ENCODE measurements at regions not wholly inside any gene's neighbourhood (a gene's known extent, or its start where the extent isn't known, plus 50 kb on each side); places are given as distances from the start of the nearest gene placed in this dataset.
"Not testable (repeated sequence)": the region's sequence is repeated elsewhere in the genome, so short reads cannot be mapped to it uniquely, and the experiment has no call there.

DNA sequence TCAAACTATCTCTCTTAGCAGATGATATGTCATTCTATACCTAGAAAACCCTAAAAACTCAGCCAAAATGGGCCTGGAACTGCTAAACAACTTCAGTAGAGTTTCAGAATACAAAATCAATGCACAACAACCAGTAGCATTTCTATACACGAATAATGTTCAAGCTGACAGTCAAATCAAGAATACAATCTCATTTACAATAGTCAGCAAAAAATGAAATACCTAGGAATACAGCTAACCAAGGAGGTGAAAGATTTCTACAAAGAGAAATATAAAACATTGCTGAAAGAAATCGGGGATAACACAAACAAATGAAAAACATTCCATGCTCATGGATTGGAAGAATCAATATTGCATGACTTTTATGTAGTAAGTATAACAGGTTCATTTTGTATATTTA, 804.8 kb downstream of the SLITRK1 start:
- ATAC-seq (replicated peaks; ENCODE audit: extremely low read depth, poor library complexity, severe bottlenecking), result no peak
- H3K27ac Mint-ChIP-seq (ENCODE audit: low read depth), result no peak overlapping the region
- H3K4me1 Mint-ChIP-seq, result no peaks in the 10 kb centered on the region

GRCh38 chr13:83073930-83074329, 808.3 kb downstream of the SLITRK1 start:
- H3K27me3 Mint-ChIP-seq; H3K4me3 Mint-ChIP-seq; H3K36me3 Mint-ChIP-seq (ENCODE audit: insufficient read depth); ATAC-seq (replicated peaks; ENCODE audit: extremely low read depth, poor library complexity, severe bottlenecking); H3K27ac Mint-ChIP-seq (ENCODE audit: low read depth); H3K4me1 Mint-ChIP-seq; DNase-seq (ENCODE audit: low spot score in 2 of 2): not testable (repeated sequence)
- peaks cover 15% of the 10 kb centered on the region for H3K9me3 Mint-ChIP-seq

More for the DNA sequence above, 804.8 kb downstream of the SLITRK1 start:
- DNase-seq (ENCODE audit: low spot score in 2 of 2), result no peak
- Mint-ChIP-seq H3K27me3 (no peaks in the 10 kb centered on the region), H3K9me3 (peaks cover 15% of the 10 kb centered on the region), H3K36me3 (ENCODE audit: insufficient read depth) (no peaks in the 10 kb centered on the region), H3K4me3 (no peak overlapping the region)

DNA sequence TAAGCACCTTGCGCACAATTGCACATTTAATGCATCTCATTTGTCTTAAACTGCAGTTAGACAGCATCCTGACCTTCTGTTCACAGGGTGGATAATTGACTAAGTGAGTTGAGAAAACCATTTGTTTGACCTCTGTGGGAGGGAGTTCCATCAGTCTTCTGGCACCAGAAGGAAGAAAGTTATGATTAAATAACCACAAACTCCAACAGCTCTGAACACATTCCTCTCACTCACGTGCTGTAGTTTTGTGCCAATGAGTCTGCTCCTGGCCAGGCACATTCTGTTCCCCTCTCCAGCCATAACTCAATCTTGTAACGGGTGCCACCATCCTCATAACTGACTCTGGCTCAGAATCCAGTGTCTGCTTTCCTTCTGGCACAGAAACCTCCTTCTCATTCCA, 817.2 kb downstream of the SLITRK1 start:
- no peaks in the 10 kb centered on the region for H3K9me3 Mint-ChIP-seq
- DNase-seq (ENCODE audit: low spot score in 2 of 2), result no peak
- no peaks in the 10 kb centered on the region for H3K27me3 Mint-ChIP-seq
- no peaks in the 10 kb centered on the region for H3K4me1 Mint-ChIP-seq
- no peak overlapping the region for H3K4me3 Mint-ChIP-seq
- ATAC-seq (replicated peaks; ENCODE audit: extremely low read depth, poor library complexity, severe bottlenecking), result no peak
- H3K27ac Mint-ChIP-seq (ENCODE audit: low read depth), result no peak overlapping the region
- no peaks in the 10 kb centered on the region for H3K36me3 Mint-ChIP-seq (ENCODE audit: insufficient read depth)

GRCh38 chr13:83057119-83057518, 825.2 kb downstream of the SLITRK1 start:
- Mint-ChIP-seq H3K27ac (ENCODE audit: low read depth) (no peak overlapping the region), H3K4me1 (no peaks in the 10 kb centered on the region), H3K27me3 (no peaks in the 10 kb centered on the region), H3K9me3 (no peaks in the 10 kb centered on the region), H3K36me3 (ENCODE audit: insufficient read depth) (no peaks in the 10 kb centered on the region), H3K4me3 (no peak overlapping the region)
- ATAC-seq (replicated peaks; ENCODE audit: extremely low read depth, poor library complexity, severe bottlenecking), result no peak
- DNase-seq (ENCODE audit: low spot score in 2 of 2), result no peak

DNA sequence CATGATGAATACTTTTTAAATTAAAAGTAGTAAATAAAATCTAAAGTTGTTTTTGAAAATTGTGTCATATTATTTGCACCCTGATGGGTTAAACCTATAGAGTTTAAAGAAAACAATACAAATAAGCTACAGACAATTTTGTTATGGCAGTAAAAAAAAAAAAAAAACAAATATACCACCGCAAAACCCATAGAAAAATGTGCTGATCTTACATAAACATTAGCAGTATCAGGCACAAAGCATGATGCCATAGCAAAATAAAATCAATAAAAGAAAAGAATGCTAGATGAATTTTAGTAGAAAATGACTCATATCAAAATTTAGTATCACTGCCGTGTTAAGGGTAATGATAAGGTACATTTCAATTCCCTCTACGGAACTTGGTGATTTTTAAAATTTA, 826.0 kb downstream of the SLITRK1 start:
- no peak overlapping the region for H3K27ac Mint-ChIP-seq (ENCODE audit: low read depth)
- no peaks in the 10 kb centered on the region for H3K4me1 Mint-ChIP-seq

GRCh38 chr13:83048419-83048818, 833.9 kb downstream of the SLITRK1 start:
- DNase-seq (ENCODE audit: low spot score in 2 of 2) (no peak), ATAC-seq (replicated peaks; ENCODE audit: extremely low read depth, poor library complexity, severe bottlenecking) (no peak)
- no peak overlapping the region for H3K27ac Mint-ChIP-seq (ENCODE audit: low read depth)
- H3K36me3 Mint-ChIP-seq (ENCODE audit: insufficient read depth), result no peaks in the 10 kb centered on the region
- H3K9me3 Mint-ChIP-seq, result peaks cover 5% of the 10 kb centered on the region
- H3K27me3 Mint-ChIP-seq, result no peaks in the 10 kb centered on the region
- H3K4me1 Mint-ChIP-seq, result no peaks in the 10 kb centered on the region
- H3K4me3 Mint-ChIP-seq, result no peak overlapping the region

More for the DNA sequence above, 826.0 kb downstream of the SLITRK1 start:
- H3K36me3 Mint-ChIP-seq (ENCODE audit: insufficient read depth), result no peaks in the 10 kb centered on the region
- H3K4me3 Mint-ChIP-seq, result no peak overlapping the region
- DNase-seq (ENCODE audit: low spot score in 2 of 2) (no peak), ATAC-seq (replicated peaks; ENCODE audit: extremely low read depth, poor library complexity, severe bottlenecking) (no peak)
- no peaks in the 10 kb centered on the region for H3K9me3 Mint-ChIP-seq
- no peaks in the 10 kb centered on the region for H3K27me3 Mint-ChIP-seq

DNA sequence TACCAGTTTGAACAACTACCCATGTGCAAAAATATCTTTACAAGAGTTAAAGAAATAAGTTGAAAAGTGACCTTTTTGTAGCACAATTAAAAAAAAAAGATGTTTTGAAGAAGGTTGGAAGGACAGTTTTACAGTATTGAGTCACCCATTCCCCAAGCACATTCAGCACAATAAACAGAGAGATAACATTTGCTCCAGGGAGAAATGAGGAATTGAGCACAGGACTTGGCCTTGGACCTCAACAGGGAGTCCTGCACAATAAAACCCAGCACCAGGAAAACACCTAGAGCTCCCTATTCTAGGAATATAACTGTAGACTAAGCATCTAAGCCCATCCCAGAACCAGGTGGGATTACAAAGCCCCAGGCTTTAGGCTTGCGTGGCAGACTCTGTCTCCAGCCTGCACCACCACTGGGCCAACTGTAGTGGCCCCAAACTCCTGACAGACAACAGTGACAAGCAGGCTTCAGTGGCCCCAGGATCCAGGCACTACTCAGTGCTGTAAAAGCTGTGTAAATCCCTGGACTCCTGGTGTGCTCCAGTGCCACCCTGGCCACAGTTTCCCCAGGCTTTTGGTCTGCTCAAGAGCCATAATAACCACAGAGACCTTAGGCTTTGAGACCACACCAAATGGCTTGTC, 857.2 kb downstream of the SLITRK1 start:
- Mint-ChIP-seq H3K27me3 (no peaks in the 10 kb centered on the region), H3K9me3 (peaks cover 33% of the 10 kb centered on the region), H3K36me3 (ENCODE audit: insufficient read depth) (no peaks in the 10 kb centered on the region), H3K4me3 (no peak overlapping the region), H3K27ac (ENCODE audit: low read depth) (no peak overlapping the region), H3K4me1 (no peaks in the 10 kb centered on the region)
- ATAC-seq (replicated peaks; ENCODE audit: extremely low read depth, poor library complexity, severe bottlenecking), result no peak
- no peak for DNase-seq (ENCODE audit: low spot score in 2 of 2)

- Mint-ChIP-seq H3K4me1 (no peaks in the 10 kb centered on the region), H3K4me3 (no peak overlapping the region), H3K27ac (ENCODE audit: low read depth) (no peak overlapping the region), H3K27me3 (no peaks in the 10 kb centered on the region), H3K36me3 (ENCODE audit: insufficient read depth) (no peaks in the 10 kb centered on the region), H3K9me3 (peaks cover 29% of the 10 kb centered on the region)
- DNase-seq (ENCODE audit: low spot score in 2 of 2), result no peak
- ATAC-seq (replicated peaks; ENCODE audit: extremely low read depth, poor library complexity, severe bottlenecking), result no peak
These were observed 858.0 kb downstream of the SLITRK1 start for GRCh38 chr13:83024232-83024631.

DNA sequence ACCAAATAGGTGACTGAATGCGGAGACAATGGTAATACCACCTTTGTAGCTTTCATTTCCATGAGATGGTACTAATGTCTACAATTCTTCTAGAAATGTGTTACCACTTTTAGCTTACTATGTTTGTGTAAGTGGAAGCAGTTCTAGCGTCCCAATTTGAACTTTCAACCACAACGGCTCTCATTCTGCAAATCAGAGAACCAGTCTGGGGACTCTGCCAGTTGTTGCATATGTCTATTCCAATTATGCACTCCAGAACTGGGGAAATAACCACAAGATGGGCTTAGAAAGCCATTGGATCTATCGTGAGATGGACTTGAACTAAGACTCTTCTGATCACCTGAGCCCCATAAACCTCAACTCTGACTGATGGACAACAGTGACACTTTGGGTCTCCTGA, 862.3 kb downstream of the SLITRK1 start:
- no peak for ATAC-seq (replicated peaks; ENCODE audit: extremely low read depth, poor library complexity, severe bottlenecking)
- Mint-ChIP-seq H3K9me3 (peaks cover 27% of the 10 kb centered on the region), H3K27ac (ENCODE audit: low read depth) (no peak overlapping the region), H3K4me3 (no peak overlapping the region), H3K4me1 (no peaks in the 10 kb centered on the region), H3K27me3 (no peaks in the 10 kb centered on the region), H3K36me3 (ENCODE audit: insufficient read depth) (no peaks in the 10 kb centered on the region)
- DNase-seq (ENCODE audit: low spot score in 2 of 2), result no peak

DNA sequence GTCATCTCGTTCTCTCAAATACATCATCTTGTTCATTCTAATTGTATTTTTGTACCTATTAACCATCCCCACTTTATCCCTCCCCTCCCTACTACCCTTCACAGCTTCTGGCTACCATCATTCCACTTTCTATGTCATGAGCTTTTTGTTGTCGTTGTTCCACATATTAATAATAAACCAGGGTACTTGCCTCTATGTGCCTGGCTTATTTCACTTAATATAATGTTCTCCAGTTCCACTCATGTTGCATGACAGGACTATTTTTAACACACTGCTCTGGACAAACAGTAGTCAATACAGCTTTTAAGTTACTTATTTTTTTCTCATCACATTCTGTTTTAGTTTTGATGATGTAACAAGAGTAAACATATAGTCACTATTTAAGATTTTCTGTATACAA, 872.3 kb downstream of the SLITRK1 start:
- no peak for ATAC-seq (replicated peaks; ENCODE audit: extremely low read depth, poor library complexity, severe bottlenecking)
- peaks cover 15% of the 10 kb centered on the region for H3K9me3 Mint-ChIP-seq
- DNase-seq (ENCODE audit: low spot score in 2 of 2), result no peak
- H3K36me3 Mint-ChIP-seq (ENCODE audit: insufficient read depth), result no peaks in the 10 kb centered on the region
- no peak overlapping the region for H3K27ac Mint-ChIP-seq (ENCODE audit: low read depth)
- H3K4me3 Mint-ChIP-seq, result no peak overlapping the region
- H3K27me3 Mint-ChIP-seq, result no peaks in the 10 kb centered on the region
- H3K4me1 Mint-ChIP-seq, result no peaks in the 10 kb centered on the region

GRCh38 chr13:83008212-83008929, 873.9 kb downstream of the SLITRK1 start:
- no peak for ATAC-seq (replicated peaks; ENCODE audit: extremely low read depth, poor library complexity, severe bottlenecking)
- Mint-ChIP-seq H3K36me3 (ENCODE audit: insufficient read depth) (no peaks in the 10 kb centered on the region), H3K4me3 (no peak overlapping the region), H3K9me3 (peaks cover 10% of the 10 kb centered on the region), H3K4me1 (no peaks in the 10 kb centered on the region), H3K27ac (ENCODE audit: low read depth) (no peak overlapping the region), H3K27me3 (no peaks in the 10 kb centered on the region)
- no peak for DNase-seq (ENCODE audit: low spot score in 2 of 2)

DNA sequence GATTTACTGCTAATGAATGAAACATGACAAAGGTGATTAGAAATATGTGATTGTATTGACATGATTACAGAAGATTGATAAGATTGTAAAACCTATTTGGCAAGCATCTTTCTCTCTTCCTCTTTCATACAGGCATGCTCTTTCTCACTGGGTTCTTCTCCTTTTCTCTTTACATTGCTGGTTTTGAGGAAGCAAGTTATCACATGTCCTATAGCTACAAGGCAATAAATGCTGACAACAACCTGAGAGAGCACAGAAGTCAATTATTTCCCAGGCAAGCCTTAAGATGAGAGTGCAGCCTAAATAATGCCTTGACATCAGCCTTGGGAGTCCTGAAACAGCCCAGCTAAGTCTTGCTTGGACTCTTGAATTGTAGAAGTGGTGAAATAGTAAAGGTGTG, 875.0 kb downstream of the SLITRK1 start:
- Mint-ChIP-seq H3K9me3 (peaks cover 10% of the 10 kb centered on the region), H3K27ac (ENCODE audit: low read depth) (no peak overlapping the region), H3K4me3 (no peak overlapping the region), H3K27me3 (no peaks in the 10 kb centered on the region), H3K36me3 (ENCODE audit: insufficient read depth) (no peaks in the 10 kb centered on the region), H3K4me1 (no peaks in the 10 kb centered on the region)
- DNase-seq (ENCODE audit: low spot score in 2 of 2) (no peak), ATAC-seq (replicated peaks; ENCODE audit: extremely low read depth, poor library complexity, severe bottlenecking) (no peak)

- Mint-ChIP-seq H3K27me3 (no peaks in the 10 kb centered on the region), H3K36me3 (ENCODE audit: insufficient read depth) (no peaks in the 10 kb centered on the region), H3K27ac (ENCODE audit: low read depth) (no peak overlapping the region), H3K4me1 (no peaks in the 10 kb centered on the region), H3K9me3 (peaks cover 16% of the 10 kb centered on the region), H3K4me3 (no peak overlapping the region)
- DNase-seq (ENCODE audit: low spot score in 2 of 2) (no peak), ATAC-seq (replicated peaks; ENCODE audit: extremely low read depth, poor library complexity, severe bottlenecking) (no peak)
These were observed 879.1 kb downstream of the SLITRK1 start for GRCh38 chr13:83003185-83003584.
